ENCODE measurements at regions not wholly inside any gene's neighbourhood (a gene's known extent, or its start where the extent isn't known, plus 50 kb on each side); places are given as distances from the start of the nearest gene placed in this dataset.

- TF ChIP-seq EP300 (IDR thresholded peaks at IDR 0.05; ENCODE audit: borderline replicate concordance) (no peak), REST (IDR thresholded peaks at IDR 0.05; ENCODE audit: low read depth) (no peak)
Measured at GRCh38 chr12:28082096-28082495, 108.2 kb upstream of the CCDC91 start.

Data from Ishikawa (cell line).